Inferior parietal cortex (tissue), 1 donor: ENCODE measurements at regions not wholly inside any gene's neighbourhood (a gene's known extent, or its start where the extent isn't known, plus 50 kb on each side); places are given as distances from the start of the nearest gene placed in this dataset.

Experiments
- DNase-seq: peaks from one replicate; pipeline ENCODE4 v3.0.0-alpha.2; 2016; ENCODE audit errors: extremely low spot score

- no peak for DNase-seq
Observed at GRCh38 chr21:25424048-25424447, 183.2 kb downstream of the MRPL39 start.

GRCh38 chr21:25422610-25423608, 184.4 kb downstream of the MRPL39 start:
- DNase-seq: no peak

DNA sequence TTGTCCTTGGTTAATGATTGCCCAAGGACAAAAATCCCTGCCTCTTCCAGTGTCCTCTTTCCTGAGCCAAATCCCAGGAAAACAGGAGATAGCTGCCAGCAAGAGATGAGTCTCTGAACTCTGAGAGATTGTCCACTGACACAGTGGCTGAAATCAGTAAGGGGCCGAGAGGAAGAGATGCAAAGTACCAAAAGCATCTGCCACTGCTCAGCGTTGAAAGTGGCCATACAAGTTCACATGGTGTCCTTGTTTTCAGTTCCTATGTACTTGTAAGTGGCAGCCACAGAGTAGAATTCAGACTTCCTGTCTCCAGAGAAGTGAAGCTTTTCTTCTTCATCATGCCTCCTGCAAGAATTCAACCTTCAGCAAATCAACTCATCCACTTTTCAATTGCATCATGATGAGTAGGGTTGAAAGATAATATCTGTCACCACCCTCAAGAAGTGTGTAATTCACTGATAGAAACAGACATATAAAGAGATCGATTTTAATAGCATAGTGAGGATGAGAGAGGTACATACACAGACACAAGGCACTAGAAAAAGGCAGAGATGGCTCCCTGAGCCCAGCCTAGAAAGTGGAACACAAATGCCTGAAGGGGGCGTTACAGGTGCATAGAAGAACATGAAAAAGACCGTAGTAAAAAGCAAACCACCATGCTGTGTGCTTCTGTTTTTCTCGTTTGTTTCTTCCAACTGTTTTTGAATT, 185.8 kb downstream of the MRPL39 start:
- no peak for DNase-seq

- no peak for DNase-seq
Observed at GRCh38 chr21:25420831-25421230, 186.4 kb downstream of the MRPL39 start.

- no peak for DNase-seq
Observed at GRCh38 chr21:25416669-25417068, 190.6 kb downstream of the MRPL39 start.

- no peak for DNase-seq
Observed at GRCh38 chr21:25412100-25412499, 195.2 kb downstream of the MRPL39 start.

GRCh38 chr21:25409978-25410377, 197.3 kb downstream of the MRPL39 start:
- no peak for DNase-seq

GRCh38 chr21:25408666-25409065, 198.6 kb downstream of the MRPL39 start:
- DNase-seq: no peak

DNA sequence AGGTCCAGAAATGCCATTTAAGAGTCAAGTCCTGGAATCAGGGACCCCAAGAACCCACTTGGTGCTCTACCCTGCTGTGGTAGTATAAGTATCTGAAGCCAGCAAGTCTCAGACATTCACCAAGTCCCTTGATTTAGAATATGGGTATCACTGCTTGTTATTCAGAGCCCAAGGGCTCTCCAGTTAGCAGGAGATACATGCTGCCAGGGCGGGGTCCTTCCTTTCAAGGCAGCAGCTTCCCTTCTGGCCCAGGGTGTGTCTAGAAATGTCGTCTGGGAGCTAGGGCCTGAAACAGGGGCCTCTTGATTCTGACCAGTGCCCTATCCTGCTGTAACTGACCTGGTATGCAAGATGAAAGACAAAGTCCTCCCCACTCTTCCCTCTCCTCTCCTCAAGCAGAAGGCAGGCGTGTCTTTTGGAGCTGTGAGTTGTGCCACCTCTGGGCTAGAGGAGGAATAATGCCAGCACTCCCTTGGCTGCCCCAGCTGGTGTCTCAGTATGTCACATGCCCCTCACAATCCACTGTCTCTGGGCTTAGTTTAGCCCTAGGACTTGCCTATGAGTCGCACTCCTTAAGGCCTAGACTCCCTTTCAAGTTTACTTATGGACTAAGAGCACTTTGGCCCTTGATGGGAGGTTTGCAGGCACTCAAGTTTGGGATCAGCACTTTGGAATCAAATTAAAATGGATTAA, 200.2 kb downstream of the MRPL39 start:
- no peak for DNase-seq

DNA sequence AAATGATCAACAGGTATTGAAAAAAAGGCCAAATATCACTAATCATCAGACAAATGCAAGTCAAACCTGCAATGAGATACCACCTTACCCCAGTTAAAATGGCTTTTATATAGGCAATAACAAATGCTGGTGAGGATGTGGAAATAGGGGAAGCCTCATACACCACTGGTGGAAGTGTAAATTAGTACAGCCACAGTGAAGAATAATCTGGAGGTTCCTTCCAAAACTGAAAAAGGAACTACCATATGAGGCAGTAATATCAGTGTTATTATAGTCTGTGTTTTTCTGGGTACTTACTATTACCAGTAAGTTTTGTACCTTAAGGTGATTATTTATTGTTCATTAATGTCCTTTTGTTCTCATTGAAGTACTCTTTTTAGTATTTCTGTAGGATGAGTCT, 201.3 kb downstream of the MRPL39 start:
- DNase-seq: no peak

GRCh38 chr21:25402134-25402961, 204.9 kb downstream of the MRPL39 start:
- DNase-seq: no peak

GRCh38 chr21:25400427-25400826, 206.9 kb downstream of the MRPL39 start:
- no peak for DNase-seq

- DNase-seq: no peak
Observed at GRCh38 chr21:25398630-25399029, 208.7 kb downstream of the MRPL39 start.

DNA sequence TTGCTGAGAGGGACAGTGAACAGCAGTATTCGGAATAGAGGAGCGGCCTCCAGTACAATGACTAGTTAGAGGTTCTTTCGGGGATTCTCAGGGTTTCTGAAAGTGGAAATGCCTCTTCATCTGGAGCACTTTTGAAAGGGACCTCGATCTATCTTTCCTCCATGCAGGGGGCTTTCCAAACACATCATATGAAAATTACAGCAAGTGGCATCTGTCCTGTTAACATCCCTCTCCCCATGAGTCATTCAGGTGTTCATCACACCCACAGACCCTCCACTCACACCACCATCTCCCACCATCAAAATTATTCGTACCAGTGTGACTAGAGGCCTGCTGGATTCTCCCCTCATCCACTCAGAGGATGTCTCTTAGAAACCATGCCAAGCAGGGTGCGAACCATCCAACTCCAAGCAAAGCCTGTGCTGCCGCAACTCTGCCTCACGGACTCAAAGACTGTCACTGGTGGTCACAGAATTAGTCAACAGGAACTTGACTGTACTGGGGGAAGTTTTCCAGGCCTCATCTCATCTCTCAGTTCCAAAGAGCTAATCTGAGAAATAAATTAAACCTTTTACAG, 211.1 kb downstream of the MRPL39 start:
- DNase-seq: no peak

GRCh38 chr21:25391777-25392176, 215.5 kb downstream of the MRPL39 start:
- DNase-seq: no peak

- no peak for DNase-seq
Observed at GRCh38 chr21:25390701-25391100, 216.6 kb downstream of the MRPL39 start.

GRCh38 chr21:25387665-25388064, 219.6 kb downstream of the MRPL39 start:
- no peak for DNase-seq

DNA sequence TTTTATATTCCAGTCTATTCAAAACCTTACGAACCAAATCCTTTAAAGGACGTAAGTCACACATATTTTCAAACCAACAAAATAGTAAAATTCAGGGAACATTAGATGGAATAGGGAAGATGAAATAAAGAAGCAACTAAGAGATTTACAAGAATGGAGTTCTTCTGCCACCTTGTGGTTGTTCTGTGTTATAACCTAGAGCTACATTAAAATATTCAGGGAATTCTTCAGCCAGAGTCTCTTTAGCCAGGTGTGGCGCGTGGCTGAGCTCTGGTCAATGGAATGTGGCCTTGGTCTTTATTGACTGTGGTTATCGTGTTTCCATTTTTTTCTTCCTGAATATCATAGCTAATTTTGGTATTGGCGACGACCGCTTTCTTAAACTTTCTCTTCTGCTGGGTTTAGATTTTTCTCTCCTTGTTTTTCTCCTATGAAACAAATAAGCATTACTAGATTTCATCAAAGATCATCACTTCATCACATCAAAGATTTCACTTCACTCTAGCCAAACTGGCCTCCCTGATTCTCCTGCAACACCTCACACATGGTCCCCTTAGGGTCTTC, 221.3 kb downstream of the MRPL39 start:
- DNase-seq: peak; percentile 76

DNA sequence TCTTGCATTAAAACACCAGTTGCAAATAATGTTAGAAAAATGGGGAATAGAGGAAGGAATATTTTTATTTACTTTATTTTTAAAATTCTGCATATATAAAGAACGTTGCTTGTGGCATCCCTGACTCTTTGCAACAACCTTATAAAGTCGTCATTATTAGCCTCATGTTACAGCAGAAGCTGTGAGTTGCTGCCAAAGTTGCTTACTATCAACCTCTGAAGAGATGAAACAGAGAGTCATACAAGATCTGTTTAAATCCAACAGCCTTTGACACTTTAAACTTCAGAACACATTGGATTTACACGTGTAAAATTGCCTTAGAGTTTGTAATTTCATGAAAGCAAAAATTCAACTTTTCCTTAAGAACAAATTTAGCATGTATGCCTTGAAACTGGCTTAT, 221.9 kb downstream of the MRPL39 start:
- DNase-seq: no peak

DNA sequence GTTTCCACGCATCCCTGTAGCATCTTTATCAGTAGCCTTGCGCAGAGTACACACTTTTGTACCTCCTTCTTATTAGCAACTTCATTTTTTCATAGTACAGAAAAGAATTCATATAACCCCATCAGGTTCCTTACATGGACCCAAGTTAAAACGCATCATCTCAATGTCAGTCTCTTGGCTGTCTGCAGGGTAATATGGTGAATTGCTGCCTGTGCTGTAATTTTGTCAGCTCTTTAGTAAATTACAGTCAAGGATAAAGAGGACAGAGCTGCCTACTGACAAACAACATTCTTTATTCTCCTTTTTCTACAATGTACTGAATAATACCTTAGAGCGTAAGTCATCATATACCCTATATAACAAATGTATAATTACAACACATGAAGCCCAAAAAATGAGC, 222.5 kb downstream of the MRPL39 start:
- DNase-seq: no peak

DNA sequence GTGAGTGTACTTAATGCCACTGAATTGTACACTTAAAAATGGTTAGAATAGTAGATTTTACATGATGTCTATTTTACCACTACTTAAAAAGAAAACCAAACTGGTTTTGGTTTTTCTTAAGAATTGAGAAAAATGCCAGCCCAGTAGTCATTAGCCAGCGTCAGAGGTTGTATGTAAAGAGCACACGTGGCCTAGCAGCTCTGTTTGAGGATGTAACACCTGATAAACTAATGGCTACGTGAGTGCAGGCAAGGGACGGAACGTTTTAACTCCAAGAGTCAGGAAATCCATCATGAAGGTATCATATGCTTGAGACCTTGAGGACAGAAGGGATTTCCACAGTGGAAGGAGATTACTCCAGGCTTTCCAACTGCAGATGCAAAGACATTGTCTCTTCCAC, 223.7 kb downstream of the MRPL39 start:
- no peak for DNase-seq
